MCF 10A (cell line): ENCODE measurements at regions not wholly inside any gene's neighbourhood (a gene's known extent, or its start where the extent isn't known, plus 50 kb on each side); places are given as distances from the start of the nearest gene placed in this dataset.

Source experiments
- BruUV-seq: library from RNA; stranded (reverse); fragments of 400-500 nt; replicated peaks from 2 replicates; lab custom pipeline; 2021; lab: Mats Ljungman, UMichigan
- CTCF ChIA-PET: fragments of 300-600 bp; sonication (Branson Sonifier 250); formaldehyde crosslinking; extraction: SDS; loops from one replicate; lab custom pipeline; 2021; ENCODE audit warnings: antibody characterized with exemption, inconsistent platforms; lab: Yijun Ruan, JAX
- POLR2A ChIA-PET: fragments of 300-600, 350-650 bp; sonication (Branson Sonifier 250); formaldehyde crosslinking; extraction: SDS; loops from one replicate; lab custom pipeline; 2020; ENCODE audit warnings: antibody characterized with exemption, inconsistent platforms; lab: Yijun Ruan, JAX
- DNase-seq: peaks from one replicate; pipeline ENCODE4 v3.0.0-alpha.2; 2018; ENCODE audit not compliant: unreplicated experiment
- H3K27ac Mint-ChIP-seq: one replicate; pipeline ENCODE4 v1.8.0; 2022; ENCODE audit warnings: mild to moderate bottlenecking, low read depth, mixed read lengths; ENCODE audit not compliant: unreplicated experiment
- H3K27me3 Mint-ChIP-seq: one replicate; pipeline ENCODE4 v1.8.0; 2022; ENCODE audit warnings: mixed read lengths; ENCODE audit not compliant: insufficient read depth, unreplicated experiment
- H3K36me3 Mint-ChIP-seq: one replicate; pipeline ENCODE4 v1.8.0; 2022; ENCODE audit warnings: mild to moderate bottlenecking, moderate library complexity, mixed read lengths; ENCODE audit not compliant: insufficient read depth, unreplicated experiment
- H3K4me1 Mint-ChIP-seq: one replicate; pipeline ENCODE4 v1.8.0; 2022; ENCODE audit warnings: mixed read lengths; ENCODE audit not compliant: insufficient read depth, unreplicated experiment
- H3K4me3 Mint-ChIP-seq: one replicate; pipeline ENCODE4 v1.8.0; 2022; ENCODE audit warnings: mild to moderate bottlenecking, moderate library complexity, mixed read lengths; ENCODE audit not compliant: unreplicated experiment
- H3K9me3 Mint-ChIP-seq: one replicate; pipeline ENCODE4 v1.8.0; 2022; ENCODE audit warnings: mixed read lengths; ENCODE audit not compliant: unreplicated experiment
- CTCF ChIP-seq: fragments of 200-600 bp; IDR thresholded peaks from one replicate; pipeline ENCODE4 v1.8.0; 2022; ENCODE audit warnings: antibody characterized with exemption, mild to moderate bottlenecking; ENCODE audit not compliant: unreplicated experiment
- intact Hi-C: fragments of 100-400 bp; cut with micrococcal nuclease; formaldehyde crosslinking; loops from 2 replicates; pipeline ENCODE4 v1.14.1; 2022

DNA sequence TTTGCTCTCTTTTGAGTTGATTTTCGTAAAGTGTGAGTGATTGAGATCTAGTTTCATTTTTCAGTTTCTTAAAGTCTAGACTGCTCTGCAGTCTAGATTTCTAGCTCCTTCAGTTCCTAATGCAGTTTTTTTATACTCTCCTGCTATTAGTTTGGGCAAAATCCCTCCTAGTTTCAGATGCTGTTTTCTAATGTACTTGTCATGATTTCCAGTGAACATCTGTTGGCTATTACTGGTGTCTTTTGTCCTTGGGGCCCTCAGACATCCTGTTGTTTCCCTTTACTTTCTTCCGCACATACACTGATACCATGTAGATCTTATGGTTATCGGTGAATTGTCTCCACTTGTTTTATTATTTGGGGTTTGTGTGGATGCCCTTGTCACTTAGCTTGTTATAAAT, 292.1 kb downstream of the TDRD3 start:
- intact Hi-C loops, result no loop called here
- no peak for TF ChIP-seq CTCF
- Mint-ChIP-seq H3K36me3 (peaks cover 5% of the 10 kb centered on the region), H3K27ac (no peak overlapping the region), H3K4me3 (no peak overlapping the region), H3K27me3 (peaks cover 54% of the 10 kb centered on the region), H3K4me1 (no peaks in the 10 kb centered on the region), H3K9me3 (no peaks in the 10 kb centered on the region)
- BruUV-seq, result no TSS peak
- CTCF ChIA-PET, result interaction anchor here (0.6 kb wide), 1 partner anchor 347 kb away, joined by 3 read pairs; no protein-coding TSS in a partner anchor
- POLR2A ChIA-PET, result interaction anchor here (0.6 kb wide), 2 partner anchors 9 to 34 kb away, joined by 3 to 4 read pairs; no protein-coding TSS in a partner anchor
- no peak for DNase-seq

GRCh38 chr13:60679928-60680694, 283.1 kb downstream of the TDRD3 start:
- Mint-ChIP-seq H3K36me3 (peaks cover 5% of the 10 kb centered on the region), H3K4me3 (no peak overlapping the region), H3K27me3 (no peaks in the 10 kb centered on the region), H3K4me1 (peaks cover 7% of the 10 kb centered on the region), H3K27ac (no peak overlapping the region), H3K9me3 (no peaks in the 10 kb centered on the region)
- ChIA-PET CTCF (interaction anchor here (0.6 to 1.2 kb wide), 2 partner anchors 73 to 1294 kb away, joined by 3 read pairs; no protein-coding TSS in a partner anchor), POLR2A (interaction anchor here (0.6 kb wide), 1 partner anchor 8 kb away, joined by 3 read pairs; no protein-coding TSS in a partner anchor)
- DNase-seq, result peak; percentile 23
- intact Hi-C loops, result no loop called here
- no TSS peak for BruUV-seq
- no peak for TF ChIP-seq CTCF

DNA sequence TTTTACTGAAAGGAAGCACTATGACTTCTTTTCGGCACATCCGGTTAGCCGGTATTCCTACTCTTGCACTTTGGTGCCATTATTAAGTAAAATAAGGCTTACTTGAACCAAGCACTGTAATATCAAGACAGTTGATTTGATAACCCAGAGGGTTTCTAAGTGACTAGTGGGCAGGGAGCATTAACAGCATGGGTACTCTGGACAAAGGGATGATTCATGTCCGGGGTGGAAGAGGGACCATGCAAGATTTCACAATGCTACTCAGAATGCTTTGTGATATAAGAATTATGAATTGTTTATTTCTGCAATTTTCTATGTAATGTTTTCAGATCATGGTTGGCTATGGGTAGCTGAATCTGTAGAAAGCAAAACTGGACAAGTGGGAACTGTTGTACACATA, 282.1 kb downstream of the TDRD3 start:
- peaks cover 7% of the 10 kb centered on the region for H3K4me1 Mint-ChIP-seq
- no peak overlapping the region for H3K27ac Mint-ChIP-seq
- no peak overlapping the region for H3K4me3 Mint-ChIP-seq
- ChIA-PET CTCF (interaction anchor here (0.6 to 1.2 kb wide), 2 partner anchors 74 to 1295 kb away, joined by 3 read pairs; no protein-coding TSS in a partner anchor), POLR2A (no interaction called here)
- H3K27me3 Mint-ChIP-seq, result no peaks in the 10 kb centered on the region
- TF ChIP-seq CTCF, result no peak
- intact Hi-C loops, result no loop called here
- DNase-seq, result peak; percentile 65
- no peaks in the 10 kb centered on the region for H3K9me3 Mint-ChIP-seq
- H3K36me3 Mint-ChIP-seq, result no peaks in the 10 kb centered on the region
- BruUV-seq, result no TSS peak

DNA sequence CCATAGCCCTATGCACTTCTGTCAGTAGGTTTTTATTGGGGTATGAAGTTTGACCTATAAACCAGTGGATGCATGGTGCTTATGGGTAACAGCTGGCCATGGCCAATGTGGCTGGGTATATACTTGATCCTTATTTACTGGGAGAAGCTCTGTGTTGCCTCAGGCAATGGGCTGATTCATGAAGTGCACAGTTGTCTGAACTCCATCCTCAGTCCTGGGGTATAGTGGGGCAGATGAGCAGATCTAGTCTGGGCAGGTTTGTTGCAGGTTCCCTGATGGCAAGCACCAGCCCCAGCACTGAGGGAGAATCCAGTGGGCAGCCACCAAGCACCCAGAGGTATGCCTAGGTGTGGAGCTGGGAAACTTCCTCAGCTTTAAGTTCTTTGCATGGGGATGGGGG, 274.4 kb downstream of the TDRD3 start:
- POLR2A ChIA-PET, result no interaction called here
- TF ChIP-seq CTCF, result no peak

More for the DNA sequence above, 274.4 kb downstream of the TDRD3 start:
- no TSS peak for BruUV-seq
- no peak overlapping the region for H3K4me3 Mint-ChIP-seq
- CTCF ChIA-PET, result interaction anchor here (0.5 to 1.1 kb wide), 3 partner anchors 8 to 584 kb away, joined by 3 to 4 read pairs (median 3); no protein-coding TSS in a partner anchor
- no peaks in the 10 kb centered on the region for H3K36me3 Mint-ChIP-seq
- peaks cover 34% of the 10 kb centered on the region for H3K27me3 Mint-ChIP-seq
- intact Hi-C loops, result no loop called here
- no peak overlapping the region for H3K27ac Mint-ChIP-seq
- no peaks in the 10 kb centered on the region for H3K9me3 Mint-ChIP-seq
- no peak for DNase-seq
- peaks cover 6% of the 10 kb centered on the region for H3K4me1 Mint-ChIP-seq
